SK-N-SH treated with all-trans-retinoic acid at 6 μM for 48 hours (cell line): ENCODE measurements at regions not wholly inside any gene's neighbourhood (a gene's known extent, or its start where the extent isn't known, plus 50 kb on each side); places are given as distances from the start of the nearest gene placed in this dataset.
A peak's percentile ranks its signal among the peaks of the same experiment; 100 is the strongest.

Experiments used
- ATAC-seq: fragments of 200-7000 bp; cut with Tn5 transposase; 3 replicates; pipeline ENCODE4 v1.9.1; 2020; ENCODE audit warnings: mild to moderate bottlenecking, moderate library complexity
- BACH2 ChIP-seq: fragments of 250-450 bp; sonication (Bioruptor Pico); IDR thresholded peaks from 2 replicates; pipeline ENCODE4 v1.9.0; 2021; ENCODE audit warnings: mild to moderate bottlenecking, borderline replicate concordance
- CSDC2 ChIP-seq: fragments of 250-450 bp; sonication (Bioruptor Pico); IDR thresholded peaks from 2 replicates; pipeline ENCODE4 v1.5.0; 2020; ENCODE audit warnings: mild to moderate bottlenecking, moderate library complexity
- ESRRG ChIP-seq: fragments of 250-450 bp; sonication (Bioruptor Pico); IDR thresholded peaks from 2 replicates; pipeline ENCODE4 v1.6.1; 2021; ENCODE audit warnings: mild to moderate bottlenecking
- GLIS3 ChIP-seq: fragments of 250-450 bp; sonication (Bioruptor Pico); IDR thresholded peaks from 2 replicates; pipeline ENCODE4 v1.5.0; 2020; ENCODE audit warnings: mild to moderate bottlenecking, moderate library complexity
- ISL1 ChIP-seq: fragments of 250-450 bp; sonication (Bioruptor Pico); IDR thresholded peaks from 2 replicates; pipeline ENCODE4 v2.1.2; 2022; ENCODE audit warnings: mild to moderate bottlenecking, moderate library complexity
- OSR1 ChIP-seq: fragments of 250-450 bp; sonication (Bioruptor Pico); IDR thresholded peaks from 2 replicates; pipeline ENCODE4 v1.8.0; 2022; ENCODE audit warnings: moderate library complexity, mild to moderate bottlenecking, inconsistent platforms
- PPARA ChIP-seq: fragments of 250-450 bp; sonication (Bioruptor Pico); IDR thresholded peaks from 2 replicates; pipeline ENCODE4 v1.5.0; 2020; ENCODE audit warnings: mild to moderate bottlenecking, borderline replicate concordance
- SNAI2 ChIP-seq: fragments of 250-450 bp; sonication (Bioruptor Pico); IDR thresholded peaks from 2 replicates; pipeline ENCODE4 v1.5.0; 2020; ENCODE audit warnings: mild to moderate bottlenecking, moderate library complexity
- TCF4 ChIP-seq: fragments of 250-450 bp; sonication (Bioruptor Pico); IDR thresholded peaks from 2 replicates; pipeline ENCODE4 v1.8.0; 2021; ENCODE audit warnings: mild to moderate bottlenecking, moderate library complexity, borderline replicate concordance
- TSHZ2 ChIP-seq: fragments of 250-450 bp; sonication (Bioruptor Pico); IDR thresholded peaks from 2 replicates; pipeline ENCODE4 v1.5.0; 2020; ENCODE audit warnings: mild to moderate bottlenecking, moderate library complexity
- ZFP3 ChIP-seq: fragments of 250-450 bp; sonication (Bioruptor Pico); IDR thresholded peaks from 2 replicates; pipeline ENCODE4 v1.5.0; 2020; ENCODE audit warnings: mild to moderate bottlenecking, moderate library complexity
- ZNF70 ChIP-seq: fragments of 450-650 bp; formaldehyde crosslinking; IDR thresholded peaks from 2 replicates; pipeline ENCODE4 v1.5.0; 2020; ENCODE audit warnings: mild to moderate bottlenecking, moderate library complexity
- ZNF8 ChIP-seq: fragments of 450-650 bp; formaldehyde crosslinking; IDR thresholded peaks from 2 replicates; pipeline ENCODE4 v1.5.0; 2020; ENCODE audit warnings: mild to moderate bottlenecking, moderate library complexity
- TF ChIP-seq, protein P1 (sequence below): fragments of 250-450 bp; sonication (Bioruptor Pico); IDR thresholded peaks from 2 replicates; pipeline ENCODE4 v1.5.1; 2020; ENCODE audit warnings: low read depth, mild to moderate bottlenecking, moderate library complexity
- TF ChIP-seq, protein P2 (sequence below): fragments of 250-450 bp; sonication (Bioruptor Pico); IDR thresholded peaks from 2 replicates; pipeline ENCODE4 v1.8.0; 2020; ENCODE audit warnings: mild to moderate bottlenecking, moderate library complexity, borderline replicate concordance
- TF ChIP-seq, protein P3 (sequence below): fragments of 250-450 bp; sonication (Bioruptor Pico); IDR thresholded peaks from 2 replicates; pipeline ENCODE4 v1.5.1; 2021; ENCODE audit warnings: mild to moderate bottlenecking, moderate library complexity

GRCh38 chr2:164073101-164074074 is 337.6 kb upstream of the FIGN start (continued):
- TF ChIP-seq TSHZ2 (CRISPR knock-in tag) (peak; percentile 99), ZFP3 (CRISPR knock-in tag) (no peak)
- TF ChIP-seq, protein P1, sequence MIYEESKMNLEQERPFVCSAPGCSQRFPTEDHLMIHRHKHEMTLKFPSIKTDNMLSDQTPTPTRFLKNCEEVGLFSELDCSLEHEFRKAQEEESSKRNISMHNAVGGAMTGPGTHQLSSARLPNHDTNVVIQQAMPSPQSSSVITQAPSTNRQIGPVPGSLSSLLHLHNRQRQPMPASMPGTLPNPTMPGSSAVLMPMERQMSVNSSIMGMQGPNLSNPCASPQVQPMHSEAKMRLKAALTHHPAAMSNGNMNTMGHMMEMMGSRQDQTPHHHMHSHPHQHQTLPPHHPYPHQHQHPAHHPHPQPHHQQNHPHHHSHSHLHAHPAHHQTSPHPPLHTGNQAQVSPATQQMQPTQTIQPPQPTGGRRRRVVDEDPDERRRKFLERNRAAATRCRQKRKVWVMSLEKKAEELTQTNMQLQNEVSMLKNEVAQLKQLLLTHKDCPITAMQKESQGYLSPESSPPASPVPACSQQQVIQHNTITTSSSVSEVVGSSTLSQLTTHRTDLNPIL (CRISPR knock-in tag), result peak; percentile 61; the same call in 1 of the 2 replicates
- TF ChIP-seq, protein P2, sequence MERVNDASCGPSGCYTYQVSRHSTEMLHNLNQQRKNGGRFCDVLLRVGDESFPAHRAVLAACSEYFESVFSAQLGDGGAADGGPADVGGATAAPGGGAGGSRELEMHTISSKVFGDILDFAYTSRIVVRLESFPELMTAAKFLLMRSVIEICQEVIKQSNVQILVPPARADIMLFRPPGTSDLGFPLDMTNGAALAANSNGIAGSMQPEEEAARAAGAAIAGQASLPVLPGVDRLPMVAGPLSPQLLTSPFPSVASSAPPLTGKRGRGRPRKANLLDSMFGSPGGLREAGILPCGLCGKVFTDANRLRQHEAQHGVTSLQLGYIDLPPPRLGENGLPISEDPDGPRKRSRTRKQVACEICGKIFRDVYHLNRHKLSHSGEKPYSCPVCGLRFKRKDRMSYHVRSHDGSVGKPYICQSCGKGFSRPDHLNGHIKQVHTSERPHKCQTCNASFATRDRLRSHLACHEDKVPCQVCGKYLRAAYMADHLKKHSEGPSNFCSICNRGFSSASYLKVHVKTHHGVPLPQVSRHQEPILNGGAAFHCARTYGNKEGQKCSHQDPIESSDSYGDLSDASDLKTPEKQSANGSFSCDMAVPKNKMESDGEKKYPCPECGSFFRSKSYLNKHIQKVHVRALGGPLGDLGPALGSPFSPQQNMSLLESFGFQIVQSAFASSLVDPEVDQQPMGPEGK (CRISPR knock-in tag), result no peak

GRCh38 chr2:164069540-164069939 is 333.7 kb upstream of the FIGN start:
- TF ChIP-seq, protein P3, sequence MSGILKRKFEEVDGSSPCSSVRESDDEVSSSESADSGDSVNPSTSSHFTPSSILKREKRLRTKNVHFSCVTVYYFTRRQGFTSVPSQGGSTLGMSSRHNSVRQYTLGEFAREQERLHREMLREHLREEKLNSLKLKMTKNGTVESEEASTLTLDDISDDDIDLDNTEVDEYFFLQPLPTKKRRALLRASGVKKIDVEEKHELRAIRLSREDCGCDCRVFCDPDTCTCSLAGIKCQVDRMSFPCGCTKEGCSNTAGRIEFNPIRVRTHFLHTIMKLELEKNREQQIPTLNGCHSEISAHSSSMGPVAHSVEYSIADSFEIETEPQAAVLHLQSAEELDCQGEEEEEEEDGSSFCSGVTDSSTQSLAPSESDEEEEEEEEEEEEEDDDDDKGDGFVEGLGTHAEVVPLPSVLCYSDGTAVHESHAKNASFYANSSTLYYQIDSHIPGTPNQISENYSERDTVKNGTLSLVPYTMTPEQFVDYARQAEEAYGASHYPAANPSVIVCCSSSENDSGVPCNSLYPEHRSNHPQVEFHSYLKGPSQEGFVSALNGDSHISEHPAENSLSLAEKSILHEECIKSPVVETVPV (CRISPR knock-in tag), result no peak
- TF ChIP-seq ZNF8 (CRISPR knock-in tag), result no peak
- TF ChIP-seq, protein P1 (CRISPR knock-in tag), result no peak
- TF ChIP-seq GLIS3, result no peak
- TF ChIP-seq, protein P2 (CRISPR knock-in tag), result no peak
- no peak for TF ChIP-seq ZNF70 (CRISPR knock-in tag)
- TF ChIP-seq ISL1 (CRISPR knock-in tag), result no peak
- TF ChIP-seq TCF4 (CRISPR knock-in tag), result no peak
- TF ChIP-seq ESRRG (CRISPR knock-in tag), result no peak
- no peak for TF ChIP-seq SNAI2 (CRISPR knock-in tag)
- TF ChIP-seq TSHZ2 (CRISPR knock-in tag), result no peak
- TF ChIP-seq OSR1 (CRISPR knock-in tag), result no peak
- no peak for TF ChIP-seq PPARA (CRISPR knock-in tag)
- TF ChIP-seq CSDC2 (CRISPR knock-in tag), result no peak
- no peak for TF ChIP-seq BACH2 (CRISPR knock-in tag)
- no peak for ATAC-seq
